HepG2 (cell line): ENCODE measurements at regions not wholly inside any gene's neighbourhood (a gene's known extent, or its start where the extent isn't known, plus 50 kb on each side); places are given as distances from the start of the nearest gene placed in this dataset.

Experiments used
- GPBP1L1 ChIP-seq: sonication (generic); formaldehyde crosslinking; IDR thresholded peaks from 2 replicates; pipeline ENCODE4 v1.5.0; 2020; ENCODE audit warnings: mild to moderate bottlenecking, missing genetic modification reagents
- HCFC1 ChIP-seq: fragments of 150-350 bp; IDR thresholded peaks from 2 replicates; pipeline ENCODE4 v1.6.1; 2014; ENCODE audit warnings: low read depth, low read length
- HINFP ChIP-seq: sonication (generic); formaldehyde crosslinking; IDR thresholded peaks from 2 replicates; pipeline ENCODE4 v1.4.0; 2020; ENCODE audit warnings: low read depth, mild to moderate bottlenecking, missing genetic modification reagents
- HNF1A ChIP-seq, 2 experiments: sonication (generic) in 1 of 2; formaldehyde crosslinking in 1 of 2; IDR thresholded peaks; 2 replicates each; pipeline versions ENCODE4 v1.4.0 to v1.6.1; 2016 to 2020; ENCODE audit warnings: borderline replicate concordance in 1 of 2, low read depth in 1 of 2, mild to moderate bottlenecking in 1 of 2, missing genetic modification reagents in 1 of 2
- HOXA5 ChIP-seq: sonication (generic); formaldehyde crosslinking; IDR thresholded peaks from 2 replicates; pipeline ENCODE4 v1.4.0; 2020; ENCODE audit warnings: missing genetic modification reagents
- MXD3 ChIP-seq: IDR thresholded peaks from 2 replicates; pipeline ENCODE4 v1.6.1; 2016; ENCODE audit warnings: mild to moderate bottlenecking, missing biosample characterization, missing genetic modification reagents
- MYPOP ChIP-seq: sonication (generic); formaldehyde crosslinking; IDR thresholded peaks from 2 replicates; pipeline ENCODE4 v1.8.1; 2023; ENCODE audit warnings: mild to moderate bottlenecking, moderate library complexity, missing genetic modification reagents
- PRPF4 ChIP-seq: fragments of 200-400 bp; formaldehyde crosslinking; IDR thresholded peaks from 2 replicates; pipeline ENCODE4 v1.6.1; 2016; ENCODE audit warnings: low read length, low read depth; ENCODE audit not compliant: poor library complexity, severe bottlenecking
- TBX3 ChIP-seq: fragments of 450-650 bp; IDR thresholded peaks from 2 replicates; pipeline ENCODE4 v1.6.1; 2017; ENCODE audit warnings: antibody characterized with exemption, mild to moderate bottlenecking, inconsistent platforms, borderline replicate concordance
- TOE1 ChIP-seq: sonication (generic); formaldehyde crosslinking; IDR thresholded peaks from 2 replicates; pipeline ENCODE4 v1.4.0; 2020; ENCODE audit warnings: mild to moderate bottlenecking, missing genetic modification reagents
- U2AF1 ChIP-seq: fragments of 200-400 bp; formaldehyde crosslinking; optimal IDR thresholded peaks from 2 replicates; pipeline ENCODE3; 2017; ENCODE audit warnings: mild to moderate bottlenecking, low read depth, low read length
- XRCC5 ChIP-seq: fragments of 200-400 bp; formaldehyde crosslinking; optimal IDR thresholded peaks from 2 replicates; pipeline ENCODE3; 2017; ENCODE audit warnings: mild to moderate bottlenecking, low read length
- ZFP36L1 ChIP-seq: sonication (generic); formaldehyde crosslinking; IDR thresholded peaks from 2 replicates; pipeline ENCODE4 v1.8.0; 2022; ENCODE audit warnings: mild to moderate bottlenecking, missing genetic modification reagents, moderate library complexity
- ZNF160 ChIP-seq: sonication (generic); formaldehyde crosslinking; IDR thresholded peaks from 2 replicates; pipeline ENCODE4 v1.8.0; 2022; ENCODE audit warnings: mild to moderate bottlenecking, inconsistent platforms, missing genetic modification reagents
- ZNF235 ChIP-seq: sonication (generic); formaldehyde crosslinking; IDR thresholded peaks from 2 replicates; pipeline ENCODE4 v1.8.1; 2023; ENCODE audit warnings: mild to moderate bottlenecking, missing genetic modification reagents, borderline replicate concordance
- ZSCAN5A ChIP-seq: sonication (generic); formaldehyde crosslinking; IDR thresholded peaks from 2 replicates; pipeline ENCODE4 v1.8.0; 2022; ENCODE audit warnings: mild to moderate bottlenecking, missing genetic modification reagents, borderline replicate concordance
- TF ChIP-seq, protein P1 (sequence below): sonication (generic); formaldehyde crosslinking; IDR thresholded peaks from 2 replicates; pipeline ENCODE4 v1.8.1; 2023; ENCODE audit warnings: mild to moderate bottlenecking, missing genetic modification reagents, borderline replicate concordance

- TF ChIP-seq GPBP1L1 = no peak
- TF ChIP-seq HOXA5 (CRISPR knock-in tag) = no peak
- 0 out of 2 replicates have a peak, but pooled peaks have one; percentile 24 for TF ChIP-seq MXD3 (CRISPR knock-in tag)
- no peak for TF ChIP-seq PRPF4
- TF ChIP-seq TBX3 = no peak
- TF ChIP-seq HCFC1 = no peak
- TF ChIP-seq TOE1 (CRISPR knock-in tag) = no peak
- TF ChIP-seq HINFP (CRISPR knock-in tag) = peak; percentile 64; the same call in 1 of the 2 replicates
- TF ChIP-seq ZSCAN5A = no peak
- peak; percentile 3 for TF ChIP-seq XRCC5
- no peak for TF ChIP-seq U2AF1
- no peak for TF ChIP-seq HNF1A (IDR thresholded peaks at IDR 0.05; ENCODE audit: low read depth)
- peak; percentile 74 for TF ChIP-seq HNF1A (CRISPR knock-in tag; IDR thresholded peaks at IDR 0.05; ENCODE audit: borderline replicate concordance)
- TF ChIP-seq ZFP36L1 = no peak
- TF ChIP-seq, protein P1, sequence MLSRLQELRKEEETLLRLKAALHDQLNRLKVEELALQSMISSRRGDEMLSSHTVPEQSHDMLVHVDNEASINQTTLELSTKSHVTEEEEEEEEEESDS = no peak
- TF ChIP-seq ZNF235 (CRISPR knock-in tag) = no peak
- TF ChIP-seq ZNF160 (CRISPR knock-in tag) = no peak
- no peak for TF ChIP-seq MYPOP
These were observed 103.8 kb downstream of the CEBPB start (continued) for GRCh38 chr20:50294164-50295088.
